Motor neuron (in vitro differentiated cells): ENCODE measurements at regions not wholly inside any gene's neighbourhood (a gene's known extent, or its start where the extent isn't known, plus 50 kb on each side); places are given as distances from the start of the nearest gene placed in this dataset.

Experiments used
- ATAC-seq, 8 experiments: fragments of 200-7000 bp; cut with Tn5 transposase; replicated peaks in 6 of 8; 2 replicates each; pipeline ENCODE4 v1.8.0; 2021; ENCODE audit warnings: mild to moderate bottlenecking in 8 of 8, moderate library complexity in 8 of 8
- H3K27ac ChIP-seq, 2 donors: fragments of 250-450 bp; sonication (Bioruptor Pico); 2 replicates each; pipeline ENCODE4 v1.9.0; 2021; ENCODE audit warnings: antibody characterized with exemption in 2 of 2, mild to moderate bottlenecking in 2 of 2, moderate library complexity in 1 of 2
- H3K4me1 ChIP-seq, 2 donors: fragments of 250-450 bp; sonication (Bioruptor Pico); replicated peaks in 1 of 2; 2 replicates each; pipeline ENCODE4 v1.6.1; 2021; ENCODE audit warnings: antibody characterized with exemption in 2 of 2, mild to moderate bottlenecking in 2 of 2, moderate library complexity in 1 of 2
- H3K4me3 ChIP-seq, 5 donors: fragments of 250-450 bp; sonication (Bioruptor Pico); 2 replicates each; pipeline ENCODE4 v1.9.0; 2021; ENCODE audit warnings: antibody characterized with exemption in 5 of 5, mild to moderate bottlenecking in 5 of 5, moderate library complexity in 4 of 5
- WGBS, 10 experiments: fragments of 450-650 bp; shearing (Covaris generic); methylation state at CpG; one replicate each; pipeline ENCODE4 v1.0.0; 2022; 5-methylcytosine and 5-hydroxymethylcytosine counted together
- in situ Hi-C, 9 experiments: fragments of 400-800 bp; cut with MboI; loops; one replicate each; pipeline ENCODE4 v1.15.0; 2021; ENCODE audit warnings: low sequenced_read_pairs in 9 of 9, low pct_unique_long_range_greater_than_20kb in 2 of 9; ENCODE audit not compliant: unreplicated experiment in 9 of 9

GRCh38 chr2:7201851-7202250, 284.6 kb downstream of the RNF144A start:
- peak in 1 of 8 experiments; percentile 34 for ATAC-seq
- in situ Hi-C loops: loop anchor here in 2 of 9 experiments (25.0 kb wide), 1 partner anchor 1485 kb away; the partner anchor contains the start of gene ID2 (in 2 of the 2)
- Histone ChIP-seq H3K4me3 (no peak overlapping the region), H3K27ac (no peak overlapping the region), H3K4me1 (peaks cover 0 to 16% of the 10 kb centered on the region in 2 donors)
- 19 to 62% (median 30%) methylated on average over 5 to 6 of the region's 6 CpGs; no CpG with 5 or more reads in 2 of the 10 experiments for WGBS, 10 experiments

- H3K4me3 ChIP-seq: no peak overlapping the region
- peak; percentile 63 to 78 (median 69) for ATAC-seq
- WGBS, 10 experiments: 0 to 8% (median 1%) methylated on average over 1 to 4 of the region's 4 CpGs
- in situ Hi-C loops: loop anchor here in 2 of 9 experiments (25.0 kb wide), 1 partner anchor 1484 kb away; the partner anchor contains the start of gene ID2 (in 2 of the 2)
- peaks cover 0 to 16% of the 10 kb centered on the region in 2 donors for H3K4me1 ChIP-seq
- H3K27ac ChIP-seq: no peak overlapping the region
These were observed 285.9 kb downstream of the RNF144A start for GRCh38 chr2:7203056-7203467.

- no peak overlapping the region for H3K4me3 ChIP-seq
- no peak for ATAC-seq
- in situ Hi-C loops: loop anchor here in 2 of 9 experiments (25.0 kb wide), 1 partner anchor 1482 kb away; the partner anchor contains the start of gene ID2 (in 2 of the 2)
- no peak overlapping the region for H3K27ac ChIP-seq
- peaks cover 4 to 17% of the 10 kb centered on the region in 2 donors for H3K4me1 ChIP-seq
- WGBS, 10 experiments: 20 to 100% (median 72%) methylated on average over 2 to 6 of the region's 9 CpGs; no CpG with 5 or more reads in 1 of the 10 experiments
These were observed 288.1 kb downstream of the RNF144A start for GRCh38 chr2:7205151-7205830.

GRCh38 chr2:7206111-7206810, 289.0 kb downstream of the RNF144A start:
- ATAC-seq: no peak
- Histone ChIP-seq H3K27ac (no peak overlapping the region), H3K4me3 (no peak overlapping the region), H3K4me1 (peaks cover 8 to 21% of the 10 kb centered on the region in 2 donors)
- 0 to 100% (median 91%) methylated on average over 1 to 9 of the region's 10 CpGs; no CpG with 5 or more reads in 1 of the 10 experiments for WGBS, 10 experiments
- in situ Hi-C loops: loop anchor here in 2 of 9 experiments (25.0 kb wide), 1 partner anchor 1481 kb away; the partner anchor contains the start of gene ID2 (in 2 of the 2)

GRCh38 chr2:7207631-7208030, 290.4 kb downstream of the RNF144A start:
- no peak for ATAC-seq
- in situ Hi-C loops: loop anchor here in 2 of 9 experiments (25.0 kb wide), 1 partner anchor 1480 kb away; the partner anchor contains the start of gene ID2 (in 2 of the 2)
- Histone ChIP-seq H3K4me3 (no peak overlapping the region), H3K4me1 (peaks cover 7 to 8% of the 10 kb centered on the region in 2 donors), H3K27ac (no peak overlapping the region)
- 37 to 100% (median 89%) methylated on average over 1 to 6 of the region's 7 CpGs; no CpG with 5 or more reads in 1 of the 10 experiments for WGBS, 10 experiments

- Histone ChIP-seq H3K27ac (no peak overlapping the region), H3K4me1 (peaks cover 9 to 12% of the 10 kb centered on the region in 2 donors), H3K4me3 (no peak overlapping the region)
- ATAC-seq: no peak
- WGBS, 10 experiments: 14 to 100% (median 70%) methylated on average over 1 to 3 of the region's 5 CpGs; no CpG with 5 or more reads in 3 of the 10 experiments
- in situ Hi-C loops: loop anchor here in 2 of 9 experiments (25.0 kb wide), 1 partner anchor 1477 kb away; the partner anchor contains the start of gene ID2 (in 2 of the 2)
These were observed 292.7 kb downstream of the RNF144A start for GRCh38 chr2:7209757-7210555.

GRCh38 chr2:7210712-7211111, 293.5 kb downstream of the RNF144A start:
- Histone ChIP-seq H3K4me3 (no peak overlapping the region), H3K27ac (no peak overlapping the region), H3K4me1 (peaks cover 9 to 12% of the 10 kb centered on the region in 2 donors)
- WGBS, 10 experiments: 28 to 90% (median 80%) methylated on average over 1 to 4 of the region's 4 CpGs; no CpG with 5 or more reads in 3 of the 10 experiments
- no peak for ATAC-seq
- in situ Hi-C loops: loop anchor here in 2 of 9 experiments (25.0 kb wide), 1 partner anchor 1477 kb away; the partner anchor contains the start of gene ID2 (in 2 of the 2)

- in situ Hi-C loops: no loop called here
- 14 to 86% (median 67%) methylated on average over 1 of the region's 1 CpG; no CpG with 5 or more reads in 2 of the 10 experiments for WGBS, 10 experiments
- ATAC-seq: no peak
- Histone ChIP-seq H3K27ac (no peak overlapping the region), H3K4me3 (no peak overlapping the region), H3K4me1 (peaks cover 0 to 2% of the 10 kb centered on the region in 2 donors)
These were observed 308.6 kb downstream of the RNF144A start for GRCh38 chr2:7225848-7226247.

- Histone ChIP-seq H3K4me1 (peaks cover 0 to 2% of the 10 kb centered on the region in 2 donors), H3K27ac (no peak overlapping the region), H3K4me3 (no peak overlapping the region)
- in situ Hi-C loops: no loop called here
- peak in 2 of 8 experiments; percentile 59 to 67 for ATAC-seq
- 0 to 10% (median 0%) methylated on average over 1 of the region's 1 CpG; no CpG with 5 or more reads in 6 of the 10 experiments for WGBS, 10 experiments
These were observed 309.3 kb downstream of the RNF144A start for GRCh38 chr2:7226501-7226900.

- in situ Hi-C loops: no loop called here
- WGBS, 10 experiments: 0 to 100% (median 43%) methylated on average over 1 of the region's 1 CpG; no CpG with 5 or more reads in 5 of the 10 experiments
- Histone ChIP-seq H3K4me1 (no peaks in the 10 kb centered on the region), H3K27ac (no peak overlapping the region), H3K4me3 (no peak overlapping the region)
- no peak for ATAC-seq
These were observed 315.9 kb downstream of the RNF144A start for GRCh38 chr2:7233126-7233525.

GRCh38 chr2:7237466-7237865, 320.3 kb downstream of the RNF144A start:
- in situ Hi-C loops: no loop called here
- Histone ChIP-seq H3K27ac (no peak overlapping the region), H3K4me1 (no peaks in the 10 kb centered on the region), H3K4me3 (no peak overlapping the region)
- 72 to 100% (median 90%) methylated on average over 1 to 13 of the region's 13 CpGs for WGBS, 10 experiments
- ATAC-seq: no peak

- WGBS, 10 experiments: 19 to 98% (median 82%) methylated on average over 1 to 3 of the region's 3 CpGs
- H3K4me1 ChIP-seq: no peaks in the 10 kb centered on the region
- in situ Hi-C loops: no loop called here
- ATAC-seq: no peak
- H3K4me3 ChIP-seq: no peak overlapping the region
- no peak overlapping the region for H3K27ac ChIP-seq
These were observed 321.9 kb downstream of the RNF144A start for GRCh38 chr2:7239078-7239477.
